Liver (tissue), 3 donors: ENCODE measurements at regions not wholly inside any gene's neighbourhood (a gene's known extent, or its start where the extent isn't known, plus 50 kb on each side); places are given as distances from the start of the nearest gene placed in this dataset.

Experiments used
- FOXA1 ChIP-seq: IDR thresholded peaks from 2 replicates; pipeline ENCODE4 v1.6.1; 2016; ENCODE audit warnings: antibody characterized with exemption
- GABPA ChIP-seq, 2 donors: IDR thresholded peaks in 1 of 2; conservative IDR thresholded peaks in 1 of 2; 2 replicates each; pipeline ENCODE4 v1.6.1; 2016; ENCODE audit warnings: antibody characterized with exemption in 2 of 2, mild to moderate bottlenecking in 1 of 2, moderate library complexity in 1 of 2
- HNF4A ChIP-seq, 2 donors: conservative IDR thresholded peaks; 2 replicates each; pipeline ENCODE4 v1.6.1; 2016; ENCODE audit warnings: antibody characterized with exemption in 2 of 2, mild to moderate bottlenecking in 2 of 2
- JUND ChIP-seq, 2 donors: IDR thresholded peaks; 2 replicates each; pipeline ENCODE4 v1.6.1; 2016; ENCODE audit warnings: antibody characterized with exemption in 2 of 2
- RXRA ChIP-seq, 2 donors: IDR thresholded peaks; 2 replicates each; pipeline ENCODE4 v1.6.1; 2017 to 2018; ENCODE audit warnings: antibody characterized with exemption in 2 of 2, mild to moderate bottlenecking in 1 of 2
- SP1 ChIP-seq: IDR thresholded peaks from 2 replicates; pipeline ENCODE4 v1.6.1; 2018; ENCODE audit warnings: antibody characterized with exemption, mild to moderate bottlenecking
- TF ChIP-seq, protein P1 (sequence below): fragments of 150-350 bp; IDR thresholded peaks from 2 replicates; pipeline ENCODE4 v1.5.1; 2017; ENCODE audit warnings: improper control_type of control experiment, low read depth, low read length; ENCODE audit not compliant: missing input control
- TF ChIP-seq, protein P2 (sequence below): IDR thresholded peaks from 2 replicates; pipeline ENCODE4 v1.6.1; 2016; ENCODE audit warnings: antibody characterized with exemption, mild to moderate bottlenecking
- donor health status: healthy.
- donor health status: healthy.

GRCh38 chr10:130763071-130763470, 548.5 kb downstream of the TCERG1L start:
- TF ChIP-seq, protein P1, sequence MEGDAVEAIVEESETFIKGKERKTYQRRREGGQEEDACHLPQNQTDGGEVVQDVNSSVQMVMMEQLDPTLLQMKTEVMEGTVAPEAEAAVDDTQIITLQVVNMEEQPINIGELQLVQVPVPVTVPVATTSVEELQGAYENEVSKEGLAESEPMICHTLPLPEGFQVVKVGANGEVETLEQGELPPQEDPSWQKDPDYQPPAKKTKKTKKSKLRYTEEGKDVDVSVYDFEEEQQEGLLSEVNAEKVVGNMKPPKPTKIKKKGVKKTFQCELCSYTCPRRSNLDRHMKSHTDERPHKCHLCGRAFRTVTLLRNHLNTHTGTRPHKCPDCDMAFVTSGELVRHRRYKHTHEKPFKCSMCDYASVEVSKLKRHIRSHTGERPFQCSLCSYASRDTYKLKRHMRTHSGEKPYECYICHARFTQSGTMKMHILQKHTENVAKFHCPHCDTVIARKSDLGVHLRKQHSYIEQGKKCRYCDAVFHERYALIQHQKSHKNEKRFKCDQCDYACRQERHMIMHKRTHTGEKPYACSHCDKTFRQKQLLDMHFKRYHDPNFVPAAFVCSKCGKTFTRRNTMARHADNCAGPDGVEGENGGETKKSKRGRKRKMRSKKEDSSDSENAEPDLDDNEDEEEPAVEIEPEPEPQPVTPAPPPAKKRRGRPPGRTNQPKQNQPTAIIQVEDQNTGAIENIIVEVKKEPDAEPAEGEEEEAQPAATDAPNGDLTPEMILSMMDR, result no peak
- no peak for TF ChIP-seq FOXA1
- no peak for TF ChIP-seq GABPA (IDR thresholded peaks at IDR 0.05 in 1 of 2, conservative IDR thresholded peaks at IDR 0.05 in 1 of 2)
- no peak for TF ChIP-seq RXRA (IDR thresholded peaks at IDR 0.05)
- TF ChIP-seq, protein P2, sequence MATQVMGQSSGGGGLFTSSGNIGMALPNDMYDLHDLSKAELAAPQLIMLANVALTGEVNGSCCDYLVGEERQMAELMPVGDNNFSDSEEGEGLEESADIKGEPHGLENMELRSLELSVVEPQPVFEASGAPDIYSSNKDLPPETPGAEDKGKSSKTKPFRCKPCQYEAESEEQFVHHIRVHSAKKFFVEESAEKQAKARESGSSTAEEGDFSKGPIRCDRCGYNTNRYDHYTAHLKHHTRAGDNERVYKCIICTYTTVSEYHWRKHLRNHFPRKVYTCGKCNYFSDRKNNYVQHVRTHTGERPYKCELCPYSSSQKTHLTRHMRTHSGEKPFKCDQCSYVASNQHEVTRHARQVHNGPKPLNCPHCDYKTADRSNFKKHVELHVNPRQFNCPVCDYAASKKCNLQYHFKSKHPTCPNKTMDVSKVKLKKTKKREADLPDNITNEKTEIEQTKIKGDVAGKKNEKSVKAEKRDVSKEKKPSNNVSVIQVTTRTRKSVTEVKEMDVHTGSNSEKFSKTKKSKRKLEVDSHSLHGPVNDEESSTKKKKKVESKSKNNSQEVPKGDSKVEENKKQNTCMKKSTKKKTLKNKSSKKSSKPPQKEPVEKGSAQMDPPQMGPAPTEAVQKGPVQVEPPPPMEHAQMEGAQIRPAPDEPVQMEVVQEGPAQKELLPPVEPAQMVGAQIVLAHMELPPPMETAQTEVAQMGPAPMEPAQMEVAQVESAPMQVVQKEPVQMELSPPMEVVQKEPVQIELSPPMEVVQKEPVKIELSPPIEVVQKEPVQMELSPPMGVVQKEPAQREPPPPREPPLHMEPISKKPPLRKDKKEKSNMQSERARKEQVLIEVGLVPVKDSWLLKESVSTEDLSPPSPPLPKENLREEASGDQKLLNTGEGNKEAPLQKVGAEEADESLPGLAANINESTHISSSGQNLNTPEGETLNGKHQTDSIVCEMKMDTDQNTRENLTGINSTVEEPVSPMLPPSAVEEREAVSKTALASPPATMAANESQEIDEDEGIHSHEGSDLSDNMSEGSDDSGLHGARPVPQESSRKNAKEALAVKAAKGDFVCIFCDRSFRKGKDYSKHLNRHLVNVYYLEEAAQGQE, result no peak
- no peak for TF ChIP-seq HNF4A (conservative IDR thresholded peaks at IDR 0.05)
- TF ChIP-seq SP1, result no peak
- no peak for TF ChIP-seq JUND (IDR thresholded peaks at IDR 0.05)
